ENCODE measurements at regions not wholly inside any gene's neighbourhood (a gene's known extent, or its start where the extent isn't known, plus 50 kb on each side); places are given as distances from the start of the nearest gene placed in this dataset.

GRCh38 chr2:216936954-216937357 is 77.1 kb upstream of the TNP1 start:
- Histone ChIP-seq H3K27me3 (replicated peaks in 1 of 4; ENCODE audit: control extremely low read depth in 1 of 4, control insufficient read depth in 3 of 4, insufficient read depth in 4 of 4, low read length in 3 of 4) (no peaks in the 10 kb centered on the region), H2AFZ (ENCODE audit: insufficient read depth, low read depth, low read length, poor library complexity, severe bottlenecking) (no peak overlapping the region), H3K9me3 (ENCODE audit: control extremely low read depth in 1 of 3, control insufficient read depth in 2 of 3, insufficient read depth in 1 of 3, low read length in 2 of 3) (no peaks in the 10 kb centered on the region), H3K4me3 (ENCODE audit: control extremely low read depth in 1 of 5, extremely low read depth in 1 of 5, insufficient read depth in 1 of 5, low read depth in 2 of 5, low read length in 4 of 5) (no peak overlapping the region), H3K79me2 (ENCODE audit: control insufficient read depth, insufficient read depth, low read length) (no peaks in the 10 kb centered on the region), H3K36me3 (replicated peaks in 1 of 2; ENCODE audit: control extremely low read depth in 1 of 2, control insufficient read depth in 1 of 2, extremely low read depth in 1 of 2, insufficient read depth in 2 of 2, low read length in 1 of 2) (no peaks in the 10 kb centered on the region), H4K20me1 (ENCODE audit: control insufficient read depth, insufficient read depth, low read length, poor library complexity, severe bottlenecking) (no peaks in the 10 kb centered on the region), H3K4me1 (ENCODE audit: control insufficient read depth in 2 of 2, insufficient read depth in 2 of 2, low read length in 2 of 2) (no peaks in the 10 kb centered on the region), H3K4me2 (replicated peaks; ENCODE audit: low read depth, low read length, poor library complexity, severe bottlenecking) (no peak overlapping the region), H3K9ac (ENCODE audit: low read length) (no peak overlapping the region), H3K27ac (ENCODE audit: low read length in 2 of 2) (no peak overlapping the region)
- H3K27ac Mint-ChIP-seq: no peak overlapping the region
- DNase-seq (no peak), ATAC-seq (ENCODE audit: low read depth) (no peak)
- H3K27me3 Mint-ChIP-seq: peaks cover 5% of the 10 kb centered on the region
- H3K4me1 Mint-ChIP-seq: no peaks in the 10 kb centered on the region
- TF ChIP-seq EZH2 (IDR thresholded peaks at IDR 0.05; ENCODE audit: borderline replicate concordance, insufficient read depth, low read depth, low read length, poor library complexity, severe bottlenecking) (no peak), CTCF (IDR thresholded peaks at IDR 0.05) (no peak)
- intact Hi-C loops (cut with micrococcal nuclease): no loop called here
- WGBS (ENCODE audit: insufficient coverage): 93% methylated on average over 4 of the region's 5 CpGs
- CTCF ChIA-PET: no interaction called here
- POLR2A ChIA-PET: no interaction called here
- H3K4me3 Mint-ChIP-seq: no peak overlapping the region
- no peaks in the 10 kb centered on the region for H3K9me3 Mint-ChIP-seq (ENCODE audit: insufficient read depth)

DNA sequence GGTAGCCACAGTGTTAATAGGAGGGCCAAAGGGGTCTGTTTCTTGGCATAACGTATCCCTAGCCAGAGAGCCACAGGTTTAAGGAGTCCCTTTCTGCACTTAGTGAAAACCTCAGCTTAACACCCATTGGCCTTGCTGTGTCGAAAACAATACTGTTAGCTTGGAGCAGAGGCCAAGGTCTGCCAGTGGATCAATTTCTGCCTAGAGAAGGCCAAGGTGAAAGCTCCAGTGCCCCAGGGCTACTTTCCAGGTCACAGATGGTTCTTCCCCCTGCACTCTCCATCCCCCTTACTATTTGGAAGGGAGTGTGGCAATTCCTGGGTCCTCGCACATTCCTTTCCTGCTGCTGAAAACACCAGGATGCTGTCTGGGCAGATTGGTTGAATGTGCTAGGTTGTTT is 74.8 kb upstream of the TNP1 start:
- TF ChIP-seq EZH2 (IDR thresholded peaks at IDR 0.05; ENCODE audit: borderline replicate concordance, insufficient read depth, low read depth, low read length, poor library complexity, severe bottlenecking) (no peak), CTCF (IDR thresholded peaks at IDR 0.05) (no peak)

More for the DNA sequence above, 74.8 kb upstream of the TNP1 start:
- DNase-seq (no peak), ATAC-seq (ENCODE audit: low read depth) (no peak)
- H3K27me3 ChIP-seq (replicated peaks in 1 of 4; ENCODE audit: control extremely low read depth in 1 of 4, control insufficient read depth in 3 of 4, insufficient read depth in 4 of 4, low read length in 3 of 4): no peaks in the 10 kb centered on the region
- WGBS (ENCODE audit: insufficient coverage): 60% methylated on average over 1 of the region's 3 CpGs
- Mint-ChIP-seq H3K27me3 (peaks cover 5% of the 10 kb centered on the region), H3K27ac (no peak overlapping the region), H3K9me3 (ENCODE audit: insufficient read depth) (no peaks in the 10 kb centered on the region), H3K4me1 (no peaks in the 10 kb centered on the region), H3K4me3 (no peak overlapping the region)
- no peak overlapping the region for H3K9ac ChIP-seq (ENCODE audit: low read length)
- intact Hi-C loops (cut with micrococcal nuclease): no loop called here
- POLR2A ChIA-PET: no interaction called here
- no peaks in the 10 kb centered on the region for H3K36me3 ChIP-seq (replicated peaks in 1 of 2; ENCODE audit: control extremely low read depth in 1 of 2, control insufficient read depth in 1 of 2, extremely low read depth in 1 of 2, insufficient read depth in 2 of 2, low read length in 1 of 2)
- H2AFZ ChIP-seq (ENCODE audit: insufficient read depth, low read depth, low read length, poor library complexity, severe bottlenecking): no peak overlapping the region
- H3K4me2 ChIP-seq (replicated peaks; ENCODE audit: low read depth, low read length, poor library complexity, severe bottlenecking): no peak overlapping the region
- H4K20me1 ChIP-seq (ENCODE audit: control insufficient read depth, insufficient read depth, low read length, poor library complexity, severe bottlenecking): no peaks in the 10 kb centered on the region
- H3K79me2 ChIP-seq (ENCODE audit: control insufficient read depth, insufficient read depth, low read length): no peaks in the 10 kb centered on the region
- CTCF ChIA-PET: no interaction called here
- H3K4me3 ChIP-seq (ENCODE audit: control extremely low read depth in 1 of 5, extremely low read depth in 1 of 5, insufficient read depth in 1 of 5, low read depth in 2 of 5, low read length in 4 of 5): no peak overlapping the region
- H3K4me1 ChIP-seq (ENCODE audit: control insufficient read depth in 2 of 2, insufficient read depth in 2 of 2, low read length in 2 of 2): no peaks in the 10 kb centered on the region
- H3K9me3 ChIP-seq (ENCODE audit: control extremely low read depth in 1 of 3, control insufficient read depth in 2 of 3, insufficient read depth in 1 of 3, low read length in 2 of 3): no peaks in the 10 kb centered on the region
- H3K27ac ChIP-seq (ENCODE audit: low read length in 2 of 2): no peak overlapping the region
